Nephron progenitor cell (in vitro differentiated cells): ENCODE measurements at regions not wholly inside any gene's neighbourhood (a gene's known extent, or its start where the extent isn't known, plus 50 kb on each side); places are given as distances from the start of the nearest gene placed in this dataset.

ENCODE experiments used
- DNase-seq: peaks from one replicate; pipeline ENCODE4 v3.0.0; 2021
- H3K27ac Mint-ChIP-seq: 2 replicates; pipeline ENCODE4 v1.8.0; 2021; ENCODE audit warnings: mild to moderate bottlenecking, moderate library complexity, mixed read lengths
- H3K27me3 Mint-ChIP-seq: 2 replicates; pipeline ENCODE4 v1.8.0; 2021; ENCODE audit warnings: mild to moderate bottlenecking, low read depth, mixed read lengths; ENCODE audit not compliant: poor library complexity
- H3K36me3 Mint-ChIP-seq: 2 replicates; pipeline ENCODE4 v1.8.0; 2021; ENCODE audit warnings: low read depth, mixed read lengths
- H3K4me1 Mint-ChIP-seq: 2 replicates; pipeline ENCODE4 v1.8.0; 2021; ENCODE audit warnings: mixed read lengths
- H3K4me3 Mint-ChIP-seq: 2 replicates; pipeline ENCODE4 v1.8.0; 2021; ENCODE audit warnings: mild to moderate bottlenecking, moderate library complexity, mixed read lengths
- H3K9me3 Mint-ChIP-seq: 2 replicates; pipeline ENCODE4 v1.8.0; 2021; ENCODE audit warnings: mild to moderate bottlenecking, moderate library complexity, mixed read lengths
- TF ChIP-seq, protein P1 (sequence below): fragments of 200-600 bp; sonication (generic); IDR thresholded peaks from 2 replicates; pipeline ENCODE4 v1.5.0; 2021; ENCODE audit warnings: antibody characterized with exemption

DNA sequence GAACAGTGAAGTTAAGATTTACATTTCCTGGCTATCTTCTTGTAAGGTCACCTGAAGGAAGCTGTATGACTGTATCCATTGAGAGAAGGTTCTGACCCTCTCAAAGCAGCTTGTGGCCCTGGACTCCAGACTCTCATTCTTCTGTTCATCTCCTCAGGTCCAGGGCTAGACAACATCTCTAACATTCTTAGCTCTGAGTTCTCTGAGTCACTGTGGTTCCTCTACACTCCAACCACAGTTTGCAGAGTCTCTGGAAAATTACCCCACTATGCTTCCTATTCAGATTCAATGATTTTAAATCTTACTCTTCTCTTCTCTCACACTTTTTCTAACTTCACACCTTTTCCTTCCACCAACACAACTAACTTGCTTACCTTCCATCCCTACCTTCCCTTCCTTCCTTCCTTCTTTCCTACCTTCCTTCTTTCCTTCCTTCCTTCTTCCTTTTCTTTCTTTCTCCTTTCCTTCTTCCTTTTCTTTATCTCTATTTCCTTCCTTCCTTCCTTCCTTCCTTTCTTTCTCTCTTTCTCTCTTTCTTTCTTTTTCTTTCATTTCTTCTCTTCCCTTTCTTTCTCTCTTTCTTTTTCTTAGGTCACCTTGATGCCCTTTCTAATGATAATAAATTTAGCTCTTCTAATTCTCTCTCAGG is 824.3 kb upstream of the ZEB2 start:
- no peaks in the 10 kb centered on the region for H3K36me3 Mint-ChIP-seq
- H3K9me3 Mint-ChIP-seq = peaks cover 7% of the 10 kb centered on the region
- H3K4me3 Mint-ChIP-seq = no peak overlapping the region
- no peaks in the 10 kb centered on the region for H3K27me3 Mint-ChIP-seq
- no peak overlapping the region for H3K27ac Mint-ChIP-seq
- TF ChIP-seq, protein P1, sequence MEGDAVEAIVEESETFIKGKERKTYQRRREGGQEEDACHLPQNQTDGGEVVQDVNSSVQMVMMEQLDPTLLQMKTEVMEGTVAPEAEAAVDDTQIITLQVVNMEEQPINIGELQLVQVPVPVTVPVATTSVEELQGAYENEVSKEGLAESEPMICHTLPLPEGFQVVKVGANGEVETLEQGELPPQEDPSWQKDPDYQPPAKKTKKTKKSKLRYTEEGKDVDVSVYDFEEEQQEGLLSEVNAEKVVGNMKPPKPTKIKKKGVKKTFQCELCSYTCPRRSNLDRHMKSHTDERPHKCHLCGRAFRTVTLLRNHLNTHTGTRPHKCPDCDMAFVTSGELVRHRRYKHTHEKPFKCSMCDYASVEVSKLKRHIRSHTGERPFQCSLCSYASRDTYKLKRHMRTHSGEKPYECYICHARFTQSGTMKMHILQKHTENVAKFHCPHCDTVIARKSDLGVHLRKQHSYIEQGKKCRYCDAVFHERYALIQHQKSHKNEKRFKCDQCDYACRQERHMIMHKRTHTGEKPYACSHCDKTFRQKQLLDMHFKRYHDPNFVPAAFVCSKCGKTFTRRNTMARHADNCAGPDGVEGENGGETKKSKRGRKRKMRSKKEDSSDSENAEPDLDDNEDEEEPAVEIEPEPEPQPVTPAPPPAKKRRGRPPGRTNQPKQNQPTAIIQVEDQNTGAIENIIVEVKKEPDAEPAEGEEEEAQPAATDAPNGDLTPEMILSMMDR = no peak
- H3K4me1 Mint-ChIP-seq = no peaks in the 10 kb centered on the region
- no peak for DNase-seq

DNA sequence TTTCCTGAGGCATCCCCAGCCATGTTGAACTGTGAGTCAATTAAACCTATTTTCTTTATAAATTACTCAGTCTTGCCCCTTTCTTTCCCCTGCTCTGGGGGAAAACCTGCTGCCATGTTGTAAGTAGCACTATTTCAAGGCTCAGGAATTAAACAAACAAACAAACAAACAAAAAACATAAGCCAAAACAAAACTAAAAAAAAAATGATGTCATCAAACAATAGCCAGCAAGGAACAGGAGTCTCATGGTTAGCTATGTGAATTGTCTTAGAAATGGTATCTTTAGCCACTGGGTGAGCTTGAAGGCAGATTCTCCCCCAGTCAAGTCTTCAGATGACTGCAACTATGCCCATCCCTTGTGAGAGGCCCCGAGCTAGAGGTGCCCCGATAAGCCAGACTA is 823.4 kb upstream of the ZEB2 start:
- DNase-seq = no peak
- Mint-ChIP-seq H3K27ac (no peak overlapping the region), H3K4me1 (no peaks in the 10 kb centered on the region), H3K9me3 (peaks cover 7% of the 10 kb centered on the region), H3K27me3 (no peaks in the 10 kb centered on the region), H3K4me3 (no peak overlapping the region), H3K36me3 (no peaks in the 10 kb centered on the region)
- TF ChIP-seq, protein P1 = no peak

DNA sequence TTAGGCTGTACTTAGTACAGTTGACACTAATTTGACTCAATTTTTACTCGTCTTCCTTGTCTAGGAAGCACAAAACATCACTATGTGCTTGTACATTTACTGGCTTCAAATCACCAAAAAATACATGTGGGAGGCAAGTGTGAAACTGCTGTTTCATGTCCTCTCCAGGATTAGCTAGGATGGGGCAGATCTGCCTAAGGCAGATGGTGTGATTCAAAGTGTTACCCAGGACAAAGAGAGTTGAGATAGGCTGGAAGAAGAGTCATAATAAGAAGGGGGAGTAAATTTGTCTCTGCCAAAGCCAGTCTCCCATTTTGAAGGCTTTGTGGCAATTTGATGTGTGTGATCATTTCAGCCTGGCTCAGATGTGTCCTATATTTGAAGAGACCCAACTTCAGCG is 821.6 kb upstream of the ZEB2 start:
- TF ChIP-seq, protein P1 = no peak
- Mint-ChIP-seq H3K4me3 (no peak overlapping the region), H3K9me3 (peaks cover 7% of the 10 kb centered on the region), H3K4me1 (no peaks in the 10 kb centered on the region), H3K27me3 (no peaks in the 10 kb centered on the region), H3K27ac (no peak overlapping the region), H3K36me3 (no peaks in the 10 kb centered on the region)
- no peak for DNase-seq

DNA sequence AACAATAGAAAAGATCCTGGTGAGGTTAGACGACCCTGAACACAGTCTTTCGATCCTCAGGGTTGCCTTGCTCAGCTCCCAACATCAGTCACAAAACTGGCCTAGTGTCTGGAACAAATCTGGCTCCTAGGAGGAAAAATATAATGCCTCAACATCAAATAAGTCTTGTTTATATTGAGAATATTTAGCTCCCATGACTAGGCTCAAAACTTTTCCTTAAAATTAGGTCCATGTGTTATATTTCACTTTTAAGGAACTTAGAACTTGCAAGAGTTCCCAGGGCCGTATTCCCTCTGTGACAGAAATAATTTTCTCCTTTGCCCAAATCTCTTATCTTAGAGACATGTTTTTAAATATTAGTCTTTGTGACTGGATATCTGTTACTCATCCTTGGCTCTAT is 819.7 kb upstream of the ZEB2 start:
- TF ChIP-seq, protein P1 = no peak
- no peak for DNase-seq
- H3K4me1 Mint-ChIP-seq = no peaks in the 10 kb centered on the region
- no peak overlapping the region for H3K27ac Mint-ChIP-seq
- no peaks in the 10 kb centered on the region for H3K36me3 Mint-ChIP-seq
- H3K27me3 Mint-ChIP-seq = no peaks in the 10 kb centered on the region
- peaks cover 7% of the 10 kb centered on the region for H3K9me3 Mint-ChIP-seq
- no peak overlapping the region for H3K4me3 Mint-ChIP-seq

DNA sequence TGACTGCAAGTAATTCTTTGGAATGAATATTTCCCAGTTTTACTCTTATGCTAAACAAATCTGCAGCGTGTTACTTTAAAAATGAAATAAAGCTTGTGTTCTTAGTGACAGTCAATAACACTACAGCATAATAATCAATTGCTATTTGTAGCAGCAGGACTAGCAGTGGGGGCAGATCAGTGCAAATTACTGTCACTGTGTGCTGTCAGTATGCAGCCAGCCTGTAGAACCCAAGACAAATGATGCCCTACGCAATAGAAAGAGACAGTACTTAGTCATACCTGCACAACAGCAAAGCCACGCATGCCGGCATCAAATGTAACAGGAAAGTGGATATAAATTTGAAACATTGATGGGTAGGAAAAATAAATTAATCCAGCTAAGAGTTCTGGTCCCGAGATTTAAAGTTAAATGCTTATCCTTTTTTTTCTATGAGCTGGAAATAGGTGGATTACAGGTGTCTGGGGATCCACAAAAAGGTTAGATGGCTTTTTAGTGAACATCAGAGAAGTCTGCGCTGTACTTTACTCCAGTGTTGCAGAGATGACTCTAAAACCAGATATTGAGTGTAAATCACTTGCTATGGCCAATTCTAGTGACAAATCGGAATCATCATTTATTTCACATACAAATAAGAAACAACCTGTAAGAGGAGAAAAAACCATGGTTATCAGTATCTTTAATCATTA is 812.4 kb upstream of the ZEB2 start:
- Mint-ChIP-seq H3K9me3 (no peaks in the 10 kb centered on the region), H3K4me3 (no peak overlapping the region), H3K27ac (no peak overlapping the region), H3K36me3 (no peaks in the 10 kb centered on the region), H3K4me1 (no peaks in the 10 kb centered on the region), H3K27me3 (no peaks in the 10 kb centered on the region)
- TF ChIP-seq, protein P1 = no peak
- no peak for DNase-seq

DNA sequence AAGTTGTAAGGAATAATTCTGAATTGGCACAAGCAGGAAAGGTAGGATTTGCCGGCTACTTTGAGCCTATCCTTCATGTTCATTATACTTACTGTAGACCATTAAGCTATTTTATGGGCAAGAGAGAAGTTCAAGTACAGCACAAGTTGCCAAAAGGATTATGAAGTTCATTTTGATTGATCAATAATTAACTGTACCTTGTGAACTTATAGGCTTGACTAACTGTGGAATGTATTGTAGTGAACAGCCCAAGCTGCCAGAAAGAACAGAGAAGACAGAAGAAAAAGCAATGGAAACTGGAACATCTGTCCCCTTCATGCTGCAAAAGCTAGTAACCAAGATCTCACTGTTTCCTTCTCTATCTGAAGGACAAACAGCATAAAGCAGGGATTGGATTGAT is 810.1 kb upstream of the ZEB2 start:
- H3K36me3 Mint-ChIP-seq = no peaks in the 10 kb centered on the region
- H3K27me3 Mint-ChIP-seq = no peaks in the 10 kb centered on the region
- no peak overlapping the region for H3K27ac Mint-ChIP-seq
- no peak for DNase-seq
- no peaks in the 10 kb centered on the region for H3K9me3 Mint-ChIP-seq
- H3K4me3 Mint-ChIP-seq = no peak overlapping the region
- H3K4me1 Mint-ChIP-seq = no peaks in the 10 kb centered on the region
- TF ChIP-seq, protein P1 = no peak
